ENCODE measurements at regions not wholly inside any gene's neighbourhood (a gene's known extent, or its start where the extent isn't known, plus 50 kb on each side); places are given as distances from the start of the nearest gene placed in this dataset.

DNA sequence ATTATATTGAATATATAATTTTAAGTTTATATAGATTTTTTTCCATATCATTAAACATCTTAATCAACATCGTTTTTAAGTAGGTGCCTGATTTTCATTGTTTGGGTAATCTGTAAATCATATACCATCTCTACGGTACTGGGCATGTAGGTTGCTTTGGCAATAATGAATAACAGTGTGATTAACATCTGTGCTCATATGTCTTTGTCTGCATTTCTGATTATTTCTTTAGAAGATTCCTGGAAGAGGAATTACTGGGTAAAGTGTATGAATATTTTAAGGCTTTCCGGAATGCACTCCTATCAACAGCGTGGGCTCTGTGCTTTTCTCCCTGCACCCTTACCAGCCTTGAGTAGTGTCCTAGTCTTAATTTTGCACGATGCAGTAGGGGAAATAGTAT lies 119.8 kb upstream of the LIPC start:
- DNase-seq (ENCODE audit: extremely low spot score in 2 of 2): no peak
- H3K4me1 ChIP-seq: peaks cover 13% of the 10 kb centered on the region
- intact Hi-C loops (cut with DNase I): no loop called here
- H3K36me3 ChIP-seq: no peaks in the 10 kb centered on the region
- H3K9me3 ChIP-seq: no peaks in the 10 kb centered on the region
- no peaks in the 10 kb centered on the region for H3K27me3 ChIP-seq
- TF ChIP-seq POLR2AphosphoS5 (IDR thresholded peaks at IDR 0.05; ENCODE audit: insufficient read depth in 1 of 2, low read depth in 1 of 2): no peak
- TF ChIP-seq POLR2A (IDR thresholded peaks at IDR 0.05): no peak
- TF ChIP-seq, protein P1, sequence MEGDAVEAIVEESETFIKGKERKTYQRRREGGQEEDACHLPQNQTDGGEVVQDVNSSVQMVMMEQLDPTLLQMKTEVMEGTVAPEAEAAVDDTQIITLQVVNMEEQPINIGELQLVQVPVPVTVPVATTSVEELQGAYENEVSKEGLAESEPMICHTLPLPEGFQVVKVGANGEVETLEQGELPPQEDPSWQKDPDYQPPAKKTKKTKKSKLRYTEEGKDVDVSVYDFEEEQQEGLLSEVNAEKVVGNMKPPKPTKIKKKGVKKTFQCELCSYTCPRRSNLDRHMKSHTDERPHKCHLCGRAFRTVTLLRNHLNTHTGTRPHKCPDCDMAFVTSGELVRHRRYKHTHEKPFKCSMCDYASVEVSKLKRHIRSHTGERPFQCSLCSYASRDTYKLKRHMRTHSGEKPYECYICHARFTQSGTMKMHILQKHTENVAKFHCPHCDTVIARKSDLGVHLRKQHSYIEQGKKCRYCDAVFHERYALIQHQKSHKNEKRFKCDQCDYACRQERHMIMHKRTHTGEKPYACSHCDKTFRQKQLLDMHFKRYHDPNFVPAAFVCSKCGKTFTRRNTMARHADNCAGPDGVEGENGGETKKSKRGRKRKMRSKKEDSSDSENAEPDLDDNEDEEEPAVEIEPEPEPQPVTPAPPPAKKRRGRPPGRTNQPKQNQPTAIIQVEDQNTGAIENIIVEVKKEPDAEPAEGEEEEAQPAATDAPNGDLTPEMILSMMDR (IDR thresholded peaks at IDR 0.05): no peak
- no peak overlapping the region for H3K4me3 ChIP-seq
- H3K27ac ChIP-seq: no peak overlapping the region

DNA sequence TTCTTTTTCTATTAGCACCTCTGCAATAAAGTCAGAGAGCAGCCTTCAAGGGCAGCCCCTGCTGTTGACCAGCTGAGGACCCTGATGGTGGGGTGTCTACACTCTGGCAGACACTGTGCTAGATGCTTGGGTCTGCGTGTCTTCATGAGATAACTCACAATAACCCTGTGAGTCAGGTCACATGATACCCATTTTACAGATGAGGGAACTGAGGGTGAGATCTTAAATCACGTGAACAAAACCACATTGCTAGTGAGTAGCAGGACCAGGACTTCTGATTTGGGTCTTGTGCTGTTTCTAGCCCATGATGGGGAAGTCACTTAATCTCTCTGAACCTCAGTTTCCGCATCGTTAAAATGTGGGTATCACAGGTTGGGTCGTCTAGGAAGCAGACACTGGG lies 118.5 kb upstream of the LIPC start:
- Histone ChIP-seq H3K9me3 (no peaks in the 10 kb centered on the region), H3K27me3 (no peaks in the 10 kb centered on the region), H3K27ac (no peak overlapping the region), H3K36me3 (no peaks in the 10 kb centered on the region), H3K4me3 (no peak overlapping the region), H3K4me1 (peaks cover under 1% of the 10 kb centered on the region)
- DNase-seq (ENCODE audit: extremely low spot score in 2 of 2): no peak
- no peak for TF ChIP-seq POLR2A (IDR thresholded peaks at IDR 0.05)
- TF ChIP-seq, protein P1 (IDR thresholded peaks at IDR 0.05): no peak
- no peak for TF ChIP-seq POLR2AphosphoS5 (IDR thresholded peaks at IDR 0.05; ENCODE audit: insufficient read depth in 1 of 2, low read depth in 1 of 2)
- intact Hi-C loops (cut with DNase I): no loop called here

GRCh38 chr15:58313810-58314592 lies 117.8 kb upstream of the LIPC start:
- no peaks in the 10 kb centered on the region for H3K27me3 ChIP-seq
- intact Hi-C loops (cut with DNase I): no loop called here
- TF ChIP-seq, protein P1 (IDR thresholded peaks at IDR 0.05): no peak
- no peak for TF ChIP-seq POLR2AphosphoS5 (IDR thresholded peaks at IDR 0.05; ENCODE audit: insufficient read depth in 1 of 2, low read depth in 1 of 2)
- TF ChIP-seq POLR2A (IDR thresholded peaks at IDR 0.05): no peak

DNA sequence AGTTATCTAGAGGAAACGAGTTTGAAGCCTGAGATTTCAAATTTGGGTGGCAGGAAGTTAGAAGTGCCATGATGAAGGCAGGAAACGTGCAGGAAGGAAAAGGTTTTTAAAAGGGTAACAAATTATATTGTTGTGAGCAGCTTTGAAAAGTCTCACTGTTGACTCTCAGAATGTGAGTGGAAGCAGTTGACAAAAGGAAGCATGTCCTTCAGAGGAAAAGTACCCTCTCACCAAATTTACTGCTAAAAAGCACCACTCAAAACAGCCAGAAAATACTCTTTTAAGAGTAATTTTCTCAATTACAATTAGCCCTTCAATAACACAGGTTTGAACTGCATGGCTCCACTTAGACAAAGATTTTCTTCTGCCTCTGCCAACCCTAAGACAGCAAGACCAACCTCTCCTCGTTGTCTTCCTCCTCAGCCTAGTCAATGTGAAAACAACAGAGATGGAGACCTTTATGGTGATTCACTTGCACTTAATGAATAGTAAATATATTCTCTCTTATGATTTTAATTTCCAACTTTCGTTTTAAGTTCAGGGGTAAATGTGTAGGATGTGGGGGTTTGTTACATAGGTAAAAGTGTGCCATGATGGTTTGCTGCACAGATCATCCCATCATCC lies 117.1 kb upstream of the LIPC start:
- TF ChIP-seq, protein P1 (IDR thresholded peaks at IDR 0.05): no peak
- TF ChIP-seq POLR2AphosphoS5 (IDR thresholded peaks at IDR 0.05; ENCODE audit: insufficient read depth in 1 of 2, low read depth in 1 of 2): no peak
- no peak for TF ChIP-seq POLR2A (IDR thresholded peaks at IDR 0.05)
- no peak for DNase-seq (ENCODE audit: extremely low spot score in 2 of 2)
- no peaks in the 10 kb centered on the region for H3K9me3 ChIP-seq
- H3K36me3 ChIP-seq: no peaks in the 10 kb centered on the region
- no peak overlapping the region for H3K27ac ChIP-seq
- H3K4me1 ChIP-seq: no peaks in the 10 kb centered on the region
- intact Hi-C loops (cut with DNase I): no loop called here
- no peak overlapping the region for H3K4me3 ChIP-seq
- no peaks in the 10 kb centered on the region for H3K27me3 ChIP-seq

More at GRCh38 chr15:58313810-58314592, 117.8 kb upstream of the LIPC start:
- Histone ChIP-seq H3K9me3 (no peaks in the 10 kb centered on the region), H3K4me3 (no peak overlapping the region), H3K27ac (no peak overlapping the region), H3K4me1 (no peaks in the 10 kb centered on the region), H3K36me3 (no peaks in the 10 kb centered on the region)
- DNase-seq (ENCODE audit: extremely low spot score in 2 of 2): no peak

DNA sequence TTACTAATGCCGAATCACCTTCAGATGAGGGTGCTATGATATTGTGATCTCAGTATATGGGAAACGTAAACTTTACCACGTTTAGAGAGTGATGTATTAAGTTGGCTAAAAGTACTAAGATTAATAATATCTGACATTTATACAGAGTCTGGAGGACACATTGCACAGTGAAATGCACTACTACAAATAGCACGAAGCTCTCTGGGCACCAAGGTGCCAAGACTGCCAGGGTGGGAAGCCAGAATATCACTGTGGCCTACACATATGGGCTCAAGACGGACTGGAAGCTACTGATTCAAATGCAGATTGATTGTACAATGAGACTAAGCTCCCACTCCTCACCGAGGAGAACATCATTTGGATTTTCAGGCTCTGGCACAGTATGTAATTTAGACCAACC lies 113.3 kb upstream of the LIPC start:
- Histone ChIP-seq H3K4me1 (no peaks in the 10 kb centered on the region), H3K9me3 (no peaks in the 10 kb centered on the region), H3K4me3 (no peak overlapping the region), H3K27ac (no peak overlapping the region), H3K27me3 (no peaks in the 10 kb centered on the region), H3K36me3 (no peaks in the 10 kb centered on the region)
- TF ChIP-seq, protein P1 (IDR thresholded peaks at IDR 0.05): no peak
- TF ChIP-seq POLR2A (IDR thresholded peaks at IDR 0.05) (no peak), POLR2AphosphoS5 (IDR thresholded peaks at IDR 0.05; ENCODE audit: insufficient read depth in 1 of 2, low read depth in 1 of 2) (no peak)
- intact Hi-C loops (cut with DNase I): no loop called here
- DNase-seq (ENCODE audit: extremely low spot score in 2 of 2): no peak
